ENCODE measurements at regions not wholly inside any gene's neighbourhood (a gene's known extent, or its start where the extent isn't known, plus 50 kb on each side); places are given as distances from the start of the nearest gene placed in this dataset.

GRCh38 chr3:117480972-117481371 lies 771.4 kb downstream of the TUSC7 start:
- Histone ChIP-seq H3F3A (ENCODE audit: insufficient read depth, low read length) (no peaks in the 10 kb centered on the region), H3K4me3 (ENCODE audit: low read length) (no peak overlapping the region), H3K79me2 (ENCODE audit: low read length) (no peaks in the 10 kb centered on the region), H3K9ac (ENCODE audit: low read length) (no peak overlapping the region), H2AFZ (ENCODE audit: low read length) (no peak overlapping the region), H3K27me3 (replicated peaks; ENCODE audit: insufficient read depth, low read length) (no peaks in the 10 kb centered on the region), H4K20me1 (ENCODE audit: insufficient read depth, low read length) (no peaks in the 10 kb centered on the region), H3K9me3 (replicated peaks; ENCODE audit: insufficient read depth, low read length) (no peaks in the 10 kb centered on the region), H3K9me2 (replicated peaks; ENCODE audit: insufficient read depth, low read length) (no peaks in the 10 kb centered on the region), H3K27ac (ENCODE audit: low read length) (no peak overlapping the region), H3K4me2 (ENCODE audit: low read depth, low read length) (no peak overlapping the region), H3K4me1 (ENCODE audit: low read length) (no peaks in the 10 kb centered on the region), H3K36me3 (replicated peaks; ENCODE audit: insufficient read depth, low read length) (no peaks in the 10 kb centered on the region)
- no peak for TF ChIP-seq EZH2phosphoT487 (IDR thresholded peaks at IDR 0.05; ENCODE audit: low read length)
- no peak for TF ChIP-seq EZH2 (optimal IDR thresholded peaks at IDR 0.05; ENCODE audit: low read depth, low read length)
- TF ChIP-seq CTCF (IDR thresholded peaks at IDR 0.05; ENCODE audit: low read length), result no peak
- DNase-seq, result no peak

GRCh38 chr3:117483839-117484238 lies 774.3 kb downstream of the TUSC7 start:
- Histone ChIP-seq H3K79me2 (ENCODE audit: low read length) (no peaks in the 10 kb centered on the region), H3K9me3 (replicated peaks; ENCODE audit: insufficient read depth, low read length) (no peaks in the 10 kb centered on the region), H3F3A (ENCODE audit: insufficient read depth, low read length) (peaks cover 3% of the 10 kb centered on the region; the same call in 1 of the 2 replicates), H4K20me1 (ENCODE audit: insufficient read depth, low read length) (no peaks in the 10 kb centered on the region), H3K27ac (ENCODE audit: low read length) (no peak overlapping the region), H3K4me3 (ENCODE audit: low read length) (no peak overlapping the region), H3K9ac (ENCODE audit: low read length) (no peak overlapping the region), H2AFZ (ENCODE audit: low read length) (no peak overlapping the region), H3K27me3 (replicated peaks; ENCODE audit: insufficient read depth, low read length) (no peaks in the 10 kb centered on the region), H3K4me2 (ENCODE audit: low read depth, low read length) (no peak overlapping the region), H3K36me3 (replicated peaks; ENCODE audit: insufficient read depth, low read length) (no peaks in the 10 kb centered on the region), H3K4me1 (ENCODE audit: low read length) (no peaks in the 10 kb centered on the region), H3K9me2 (replicated peaks; ENCODE audit: insufficient read depth, low read length) (no peaks in the 10 kb centered on the region)
- no peak for DNase-seq
- no peak for TF ChIP-seq EZH2 (optimal IDR thresholded peaks at IDR 0.05; ENCODE audit: low read depth, low read length)
- no peak for TF ChIP-seq EZH2phosphoT487 (IDR thresholded peaks at IDR 0.05; ENCODE audit: low read length)
- no peak for TF ChIP-seq CTCF (IDR thresholded peaks at IDR 0.05; ENCODE audit: low read length)

GRCh38 chr3:117485841-117486240 lies 776.3 kb downstream of the TUSC7 start:
- Histone ChIP-seq H3K36me3 (replicated peaks; ENCODE audit: insufficient read depth, low read length) (no peaks in the 10 kb centered on the region), H2AFZ (ENCODE audit: low read length) (no peak overlapping the region), H3K9ac (ENCODE audit: low read length) (no peak overlapping the region), H3F3A (ENCODE audit: insufficient read depth, low read length) (peaks cover 3% of the 10 kb centered on the region; the same call in 1 of the 2 replicates), H3K27ac (ENCODE audit: low read length) (peak overlapping the region; percentile 50; the same call in 1 of the 2 replicates), H3K4me1 (ENCODE audit: low read length) (no peaks in the 10 kb centered on the region), H4K20me1 (ENCODE audit: insufficient read depth, low read length) (no peaks in the 10 kb centered on the region), H3K4me2 (ENCODE audit: low read depth, low read length) (no peak overlapping the region), H3K9me2 (replicated peaks; ENCODE audit: insufficient read depth, low read length) (no peaks in the 10 kb centered on the region), H3K9me3 (replicated peaks; ENCODE audit: insufficient read depth, low read length) (no peaks in the 10 kb centered on the region), H3K4me3 (ENCODE audit: low read length) (no peak overlapping the region), H3K27me3 (replicated peaks; ENCODE audit: insufficient read depth, low read length) (no peaks in the 10 kb centered on the region), H3K79me2 (ENCODE audit: low read length) (no peaks in the 10 kb centered on the region)
- no peak for DNase-seq
- TF ChIP-seq EZH2phosphoT487 (IDR thresholded peaks at IDR 0.05; ENCODE audit: low read length) (no peak), EZH2 (optimal IDR thresholded peaks at IDR 0.05; ENCODE audit: low read depth, low read length) (no peak), CTCF (IDR thresholded peaks at IDR 0.05; ENCODE audit: low read length) (no peak)

Data from MM.1S (cell line).